ENCODE measurements at regions not wholly inside any gene's neighbourhood (a gene's known extent, or its start where the extent isn't known, plus 50 kb on each side); places are given as distances from the start of the nearest gene placed in this dataset.

DNA sequence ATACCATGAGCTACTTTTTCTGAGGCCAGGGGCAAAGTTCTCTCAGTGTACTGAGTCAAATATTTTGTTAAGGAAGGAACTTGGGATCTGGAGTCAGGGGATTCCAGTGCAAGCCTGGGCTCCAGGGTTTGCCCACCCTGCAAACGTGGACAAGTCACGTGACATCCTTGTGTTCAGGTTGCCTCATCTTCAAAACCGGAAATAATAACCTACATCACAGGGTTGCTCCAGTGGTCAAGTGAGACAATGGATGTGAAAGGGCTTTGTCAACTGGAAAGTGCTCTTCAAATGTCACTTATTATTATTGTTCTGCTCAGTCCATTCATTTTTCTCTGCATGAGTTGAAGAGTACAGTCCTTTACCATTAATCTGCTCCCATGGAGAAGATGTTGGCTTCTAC, 414.9 kb downstream of the COG6 start:
- no peak for TF ChIP-seq CTCF (IDR thresholded peaks at IDR 0.05)
- no peak for TF ChIP-seq POLR2A (IDR thresholded peaks at IDR 0.05)

Data from breast epithelium (tissue), 3 donors.